ENCODE measurements at regions not wholly inside any gene's neighbourhood (a gene's known extent, or its start where the extent isn't known, plus 50 kb on each side); places are given as distances from the start of the nearest gene placed in this dataset.

- Histone ChIP-seq H3K4me1 (no peaks in the 10 kb centered on the region), H3K27ac (no peak overlapping the region), H3K4me3 (no peak overlapping the region), H3K27me3 (replicated peaks in 1 of 7) (peaks cover 0 to 49% (median 0%) of the 10 kb centered on the region in 7 donors), H3K9me3 (no peaks in the 10 kb centered on the region), H3K36me3 (no peaks in the 10 kb centered on the region)
- WGBS, 5 donors: 90 to 94% (median 92%) methylated on average over 7 of the region's 7 CpGs
- intact Hi-C loops (cut with DNase I; ENCODE audit: low total_unique reads): no loop called here
- no peak for TF ChIP-seq CTCF (IDR thresholded peaks at IDR 0.05 in 8 of 11, conservative IDR thresholded peaks at IDR 0.05 in 3 of 11)
- no peak for TF ChIP-seq POLR2A (IDR thresholded peaks at IDR 0.05)
- TF ChIP-seq POLR2AphosphoS5 (IDR thresholded peaks at IDR 0.05): no peak
- no peak for DNase-seq
Observed at GRCh38 chr10:120960725-120961124, 109.6 kb downstream of the WDR11 start.

GRCh38 chr10:120961795-120962755 is 110.9 kb downstream of the WDR11 start:
- no peaks in the 10 kb centered on the region for H3K4me1 ChIP-seq
- DNase-seq: no peak
- no peaks in the 10 kb centered on the region for H3K36me3 ChIP-seq
- no peak for TF ChIP-seq POLR2A (IDR thresholded peaks at IDR 0.05)
- TF ChIP-seq CTCF (IDR thresholded peaks at IDR 0.05 in 8 of 11, conservative IDR thresholded peaks at IDR 0.05 in 3 of 11): no peak
- WGBS, 5 donors: 80 to 88% (median 85%) methylated on average over 17 of the region's 17 CpGs
- peaks cover 0 to 44% (median 0%) of the 10 kb centered on the region in 7 donors for H3K27me3 ChIP-seq (replicated peaks in 1 of 7)
- H3K4me3 ChIP-seq: no peak overlapping the region
- intact Hi-C loops (cut with DNase I; ENCODE audit: low total_unique reads): no loop called here
- H3K9me3 ChIP-seq: no peaks in the 10 kb centered on the region
- H3K27ac ChIP-seq: no peak overlapping the region

GRCh38 chr10:120962756-120963593 is 111.8 kb downstream of the WDR11 start:
- Histone ChIP-seq H3K4me1 (no peaks in the 10 kb centered on the region), H3K27ac (no peak overlapping the region), H3K9me3 (peaks cover 0 to under 1% (median 0%) of the 10 kb centered on the region in 8 donors), H3K4me3 (no peak overlapping the region), H3K27me3 (replicated peaks in 1 of 7) (peaks cover 0 to 50% (median 0%) of the 10 kb centered on the region in 7 donors), H3K36me3 (no peaks in the 10 kb centered on the region)
- no peak for DNase-seq
- TF ChIP-seq POLR2AphosphoS5 (IDR thresholded peaks at IDR 0.05): no peak
- TF ChIP-seq POLR2A (IDR thresholded peaks at IDR 0.05): no peak
- TF ChIP-seq CTCF (IDR thresholded peaks at IDR 0.05 in 8 of 11, conservative IDR thresholded peaks at IDR 0.05 in 3 of 11): no peak
- intact Hi-C loops (cut with DNase I; ENCODE audit: low total_unique reads): no loop called here
- WGBS, 5 donors: 49 to 62% (median 57%) methylated on average over 17 to 23 of the region's 23 CpGs
